ENCODE measurements at regions not wholly inside any gene's neighbourhood (a gene's known extent, or its start where the extent isn't known, plus 50 kb on each side); places are given as distances from the start of the nearest gene placed in this dataset.

- TF ChIP-seq CHD7 (IDR thresholded peaks at IDR 0.05; ENCODE audit: insufficient replicate concordance, low read length) (no peak), SUZ12 (IDR thresholded peaks at IDR 0.05; ENCODE audit: low read length) (no peak), RAD21 (IDR thresholded peaks at IDR 0.05 in 1 of 2, conservative IDR thresholded peaks at IDR 0.05 in 1 of 2; ENCODE audit: low read depth in 2 of 2, low read length in 2 of 2) (no peak), CBX5 (IDR thresholded peaks at IDR 0.05; ENCODE audit: low read depth, low read length) (no peak), JUND (IDR thresholded peaks at IDR 0.05; ENCODE audit: low read length) (no peak), EGR1 (IDR thresholded peaks at IDR 0.05; ENCODE audit: borderline replicate concordance, low read depth, low read length) (no peak), CTBP2 (IDR thresholded peaks at IDR 0.05; ENCODE audit: borderline replicate concordance, insufficient read depth, insufficient read length, low read length) (no peak), SP2 (IDR thresholded peaks at IDR 0.05; ENCODE audit: low read length) (no peak), POLR2AphosphoS5 (IDR thresholded peaks at IDR 0.05; ENCODE audit: low read depth, low read length) (no peak), CHD2 (IDR thresholded peaks at IDR 0.05; ENCODE audit: low read length) (no peak), GABPA (IDR thresholded peaks at IDR 0.05; ENCODE audit: borderline replicate concordance, insufficient read depth, low read length) (no peak), SIRT6 (IDR thresholded peaks at IDR 0.05; ENCODE audit: low read length) (no peak), RFX5 (IDR thresholded peaks at IDR 0.05; ENCODE audit: borderline replicate concordance, low read depth, low read length) (no peak)
Observed at GRCh38 chr7:28290496-28290895, 109.9 kb upstream of the JAZF1 start (continued).

Measured in H1 (cell line).